HepG2 (cell line): ENCODE measurements at regions not wholly inside any gene's neighbourhood (a gene's known extent, or its start where the extent isn't known, plus 50 kb on each side); places are given as distances from the start of the nearest gene placed in this dataset.

ENCODE experiments used
- DPF2 ChIP-seq: sonication (generic); formaldehyde crosslinking; IDR thresholded peaks from 2 replicates; pipeline ENCODE4 v1.4.0; 2020; ENCODE audit warnings: mild to moderate bottlenecking, low read depth, missing genetic modification reagents, borderline replicate concordance
- MLLT10 ChIP-seq: sonication (generic); formaldehyde crosslinking; IDR thresholded peaks from 2 replicates; pipeline ENCODE4 v1.4.0; 2020; ENCODE audit warnings: missing genetic modification reagents
- SOX5 ChIP-seq: IDR thresholded peaks from 2 replicates; pipeline ENCODE4 v1.6.1; 2016; ENCODE audit warnings: borderline replicate concordance
- STAG1 ChIP-seq: sonication (generic); formaldehyde crosslinking; IDR thresholded peaks from 2 replicates; pipeline ENCODE4 v1.4.0; 2020; ENCODE audit warnings: missing genetic modification reagents
- ZNF326 ChIP-seq: sonication (generic); formaldehyde crosslinking; IDR thresholded peaks from 2 replicates; pipeline ENCODE4 v1.4.0; 2020; ENCODE audit warnings: missing genetic modification reagents, borderline replicate concordance
- ZNF33B ChIP-seq: sonication (generic); formaldehyde crosslinking; IDR thresholded peaks from 2 replicates; pipeline ENCODE4 v1.5.1; 2020; ENCODE audit warnings: mild to moderate bottlenecking, missing genetic modification reagents
- ZNF615 ChIP-seq: sonication (generic); formaldehyde crosslinking; IDR thresholded peaks from 2 replicates; pipeline ENCODE4 v1.5.0; 2020; ENCODE audit warnings: mild to moderate bottlenecking, missing genetic modification reagents, borderline replicate concordance
- TF ChIP-seq, protein P1 (sequence below): sonication (generic); formaldehyde crosslinking; IDR thresholded peaks from 2 replicates; pipeline ENCODE4 v1.8.0; 2023; ENCODE audit warnings: mild to moderate bottlenecking, missing genetic modification reagents
- TF ChIP-seq, protein P2 (sequence below): sonication (generic); formaldehyde crosslinking; IDR thresholded peaks from 2 replicates; pipeline ENCODE4 v1.4.0; 2020; ENCODE audit warnings: missing genetic modification reagents, mild to moderate bottlenecking, borderline replicate concordance
- TF ChIP-seq, protein P3 (sequence below): IDR thresholded peaks from 2 replicates; pipeline ENCODE4 v1.6.1; 2016; ENCODE audit warnings: missing compliant biosample characterization, missing genetic modification reagents, borderline replicate concordance
- TF ChIP-seq, protein P4 (sequence below): sonication (generic); formaldehyde crosslinking; IDR thresholded peaks from 2 replicates; pipeline ENCODE4 v1.9.0; 2021; ENCODE audit warnings: missing genetic modification reagents, borderline replicate concordance

DNA sequence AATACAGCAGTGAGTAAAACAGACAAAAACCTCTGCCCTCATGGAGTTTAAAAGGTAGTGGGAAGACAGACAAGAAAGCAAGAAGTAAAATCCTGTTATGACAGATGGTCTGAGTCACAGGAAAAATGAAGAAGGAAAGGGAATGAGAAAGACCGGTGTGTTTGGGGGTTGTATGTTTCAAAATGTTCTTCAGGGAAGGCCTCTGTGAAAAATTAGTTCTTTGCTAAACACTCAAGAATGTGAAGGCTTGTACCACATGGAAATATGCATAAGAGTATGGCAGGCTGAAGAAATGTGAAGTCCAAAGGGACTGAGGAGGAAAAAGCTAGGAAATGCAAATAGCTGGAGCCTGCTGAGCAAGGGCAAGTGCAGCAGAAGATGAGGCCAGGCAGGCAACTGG, 315.9 kb upstream of the SEMA3A start (continued):
- TF ChIP-seq, protein P1, sequence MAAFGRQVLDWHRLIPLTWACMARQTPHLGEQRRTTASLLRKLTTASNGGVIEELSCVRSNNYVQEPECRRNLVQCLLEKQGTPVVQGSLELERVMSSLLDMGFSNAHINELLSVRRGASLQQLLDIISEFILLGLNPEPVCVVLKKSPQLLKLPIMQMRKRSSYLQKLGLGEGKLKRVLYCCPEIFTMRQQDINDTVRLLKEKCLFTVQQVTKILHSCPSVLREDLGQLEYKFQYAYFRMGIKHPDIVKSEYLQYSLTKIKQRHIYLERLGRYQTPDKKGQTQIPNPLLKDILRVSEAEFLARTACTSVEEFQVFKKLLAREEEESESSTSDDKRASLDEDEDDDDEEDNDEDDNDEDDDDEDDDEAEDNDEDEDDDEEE (CRISPR knock-in tag), result no peak
- TF ChIP-seq SOX5, result no peak
- TF ChIP-seq, protein P2, sequence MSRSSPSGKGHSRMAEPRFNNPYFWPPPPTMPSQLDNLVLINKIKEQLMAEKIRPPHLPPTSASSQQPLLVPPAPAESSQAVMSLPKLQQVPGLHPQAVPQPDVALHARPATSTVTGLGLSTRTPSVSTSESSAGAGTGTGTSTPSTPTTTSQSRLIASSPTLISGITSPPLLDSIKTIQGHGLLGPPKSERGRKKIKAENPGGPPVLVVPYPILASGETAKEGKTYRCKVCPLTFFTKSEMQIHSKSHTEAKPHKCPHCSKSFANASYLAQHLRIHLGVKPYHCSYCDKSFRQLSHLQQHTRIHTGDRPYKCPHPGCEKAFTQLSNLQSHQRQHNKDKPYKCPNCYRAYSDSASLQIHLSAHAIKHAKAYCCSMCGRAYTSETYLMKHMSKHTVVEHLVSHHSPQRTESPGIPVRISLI (CRISPR knock-in tag), result no peak
- TF ChIP-seq MLLT10 (CRISPR knock-in tag), result no peak
- no peak for TF ChIP-seq ZNF33B
- no peak for TF ChIP-seq ZNF326 (CRISPR knock-in tag)
- TF ChIP-seq STAG1 (CRISPR knock-in tag), result no peak
- TF ChIP-seq, protein P3, sequence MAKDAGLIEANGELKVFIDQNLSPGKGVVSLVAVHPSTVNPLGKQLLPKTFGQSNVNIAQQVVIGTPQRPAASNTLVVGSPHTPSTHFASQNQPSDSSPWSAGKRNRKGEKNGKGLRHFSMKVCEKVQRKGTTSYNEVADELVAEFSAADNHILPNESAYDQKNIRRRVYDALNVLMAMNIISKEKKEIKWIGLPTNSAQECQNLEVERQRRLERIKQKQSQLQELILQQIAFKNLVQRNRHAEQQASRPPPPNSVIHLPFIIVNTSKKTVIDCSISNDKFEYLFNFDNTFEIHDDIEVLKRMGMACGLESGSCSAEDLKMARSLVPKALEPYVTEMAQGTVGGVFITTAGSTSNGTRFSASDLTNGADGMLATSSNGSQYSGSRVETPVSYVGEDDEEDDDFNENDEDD (CRISPR knock-in tag), result no peak
- TF ChIP-seq, protein P4, sequence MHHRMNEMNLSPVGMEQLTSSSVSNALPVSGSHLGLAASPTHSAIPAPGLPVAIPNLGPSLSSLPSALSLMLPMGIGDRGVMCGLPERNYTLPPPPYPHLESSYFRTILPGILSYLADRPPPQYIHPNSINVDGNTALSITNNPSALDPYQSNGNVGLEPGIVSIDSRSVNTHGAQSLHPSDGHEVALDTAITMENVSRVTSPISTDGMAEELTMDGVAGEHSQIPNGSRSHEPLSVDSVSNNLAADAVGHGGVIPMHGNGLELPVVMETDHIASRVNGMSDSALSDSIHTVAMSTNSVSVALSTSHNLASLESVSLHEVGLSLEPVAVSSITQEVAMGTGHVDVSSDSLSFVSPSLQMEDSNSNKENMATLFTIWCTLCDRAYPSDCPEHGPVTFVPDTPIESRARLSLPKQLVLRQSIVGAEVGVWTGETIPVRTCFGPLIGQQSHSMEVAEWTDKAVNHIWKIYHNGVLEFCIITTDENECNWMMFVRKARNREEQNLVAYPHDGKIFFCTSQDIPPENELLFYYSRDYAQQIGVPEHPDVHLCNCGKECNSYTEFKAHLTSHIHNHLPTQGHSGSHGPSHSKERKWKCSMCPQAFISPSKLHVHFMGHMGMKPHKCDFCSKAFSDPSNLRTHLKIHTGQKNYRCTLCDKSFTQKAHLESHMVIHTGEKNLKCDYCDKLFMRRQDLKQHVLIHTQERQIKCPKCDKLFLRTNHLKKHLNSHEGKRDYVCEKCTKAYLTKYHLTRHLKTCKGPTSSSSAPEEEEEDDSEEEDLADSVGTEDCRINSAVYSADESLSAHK, result no peak
- no peak for TF ChIP-seq ZNF615 (CRISPR knock-in tag)
- no peak for TF ChIP-seq DPF2 (CRISPR knock-in tag)
